K562 (cell line): ENCODE measurements at regions not wholly inside any gene's neighbourhood (a gene's known extent, or its start where the extent isn't known, plus 50 kb on each side); places are given as distances from the start of the nearest gene placed in this dataset.

ENCODE experiments used
- CTBP1 ChIP-seq: fragments of 450-650 bp; IDR thresholded peaks from 2 replicates; pipeline ENCODE4 v1.6.1; 2016; ENCODE audit warnings: borderline replicate concordance
- ETV1 ChIP-seq: fragments of 450-650 bp; conservative IDR thresholded peaks from 2 replicates; pipeline ENCODE4 v1.6.1; 2016; ENCODE audit warnings: missing genetic modification characterization, control low read depth, low read depth, missing compliant biosample characterization
- FOXK1 ChIP-seq: sonication (generic); formaldehyde crosslinking; IDR thresholded peaks from 2 replicates; pipeline ENCODE4 v1.8.0; 2022; ENCODE audit warnings: missing genetic modification reagents, mild to moderate bottlenecking, borderline replicate concordance
- GABPA ChIP-seq: fragments of 200-800 bp; sonication (Bioruptor generic); conservative IDR thresholded peaks from 2 replicates; pipeline ENCODE4 v1.6.1; 2016; ENCODE audit warnings: low read depth, missing genetic modification characterization, missing compliant biosample characterization
- GABPB1 ChIP-seq: sonication (generic); formaldehyde crosslinking; IDR thresholded peaks from 2 replicates; pipeline ENCODE4 v1.8.0; 2022; ENCODE audit warnings: mild to moderate bottlenecking, missing genetic modification reagents
- LARP7 ChIP-seq: fragments of 450-650 bp; IDR thresholded peaks from 2 replicates; pipeline ENCODE4 v1.6.1; 2016
- NCOA4 ChIP-seq: fragments of 450-650 bp; IDR thresholded peaks from 2 replicates; pipeline ENCODE4 v1.6.1; 2018; ENCODE audit warnings: mild to moderate bottlenecking; ENCODE audit not compliant: partially characterized antibody
- PRMT5 ChIP-seq: sonication (generic); formaldehyde crosslinking; IDR thresholded peaks from 2 replicates; pipeline ENCODE4 v1.5.0; 2020; ENCODE audit warnings: missing genetic modification reagents
- RBM25 ChIP-seq: fragments of 200-400 bp; formaldehyde crosslinking; IDR thresholded peaks from 2 replicates; pipeline ENCODE4 v1.6.1; 2018; ENCODE audit warnings: low read length, low read depth, moderate library complexity; ENCODE audit not compliant: severe bottlenecking
- TEAD4 ChIP-seq, 2 experiments: sonication (generic) in 1 of 2; formaldehyde crosslinking in 1 of 2; IDR thresholded peaks; 2 replicates each; pipeline versions ENCODE4 v1.6.1 to v1.8.0; 2012 to 2022; ENCODE audit warnings: borderline replicate concordance in 1 of 2, inconsistent platforms in 1 of 2, low read length in 1 of 2, mild to moderate bottlenecking in 1 of 2, missing genetic modification reagents in 1 of 2
- YY1 ChIP-seq, 3 experiments: IDR thresholded peaks; 2 replicates each; pipeline ENCODE4 v1.6.1; 2011; ENCODE audit warnings: low read length in 2 of 3, mild to moderate bottlenecking in 2 of 3, moderate library complexity in 2 of 3, borderline replicate concordance in 1 of 3, control low read depth in 1 of 3, low read depth in 1 of 3; ENCODE audit not compliant: insufficient read depth in 3 of 3, insufficient replicate concordance in 2 of 3, control insufficient read depth in 1 of 3, insufficient read length in 1 of 3; ENCODE audit errors: extremely low read depth in 1 of 3
- ZC3H8 ChIP-seq: fragments of 450-650 bp; IDR thresholded peaks from 2 replicates; pipeline ENCODE4 v1.6.1; 2017
- ZNF175 ChIP-seq: fragments of 200-800 bp; sonication (Bioruptor generic); IDR thresholded peaks from 2 replicates; pipeline ENCODE4 v1.6.1; 2016; ENCODE audit warnings: low read depth, mild to moderate bottlenecking, missing genetic modification characterization, missing compliant biosample characterization
- ZNF77 ChIP-seq: fragments of 250-450 bp; sonication (Bioruptor Pico); IDR thresholded peaks from 2 replicates; pipeline ENCODE4 v1.5.0; 2020
- TF ChIP-seq, protein P1 (sequence below): fragments of 200-400 bp; formaldehyde crosslinking; IDR thresholded peaks from 2 replicates; pipeline ENCODE4 v1.6.1; 2017; ENCODE audit warnings: mild to moderate bottlenecking, low read depth, low read length, moderate library complexity
- TF ChIP-seq, protein P2 (sequence below): IDR thresholded peaks from 2 replicates; pipeline ENCODE4 v1.6.1; 2011; ENCODE audit not compliant: insufficient read length; ENCODE audit errors: extremely low read depth
- TF ChIP-seq, protein P3 (sequence below), 2 experiments: IDR thresholded peaks; 2 replicates each; pipeline ENCODE4 v1.6.1; 2012; ENCODE audit warnings: improper control_type of control experiment in 2 of 2, low read depth in 2 of 2, low read length in 2 of 2, borderline replicate concordance in 1 of 2
- TF ChIP-seq, protein P4 (sequence below): fragments of 250-450 bp; sonication (Bioruptor Pico); IDR thresholded peaks from 2 replicates; pipeline ENCODE4 v1.5.0; 2020; ENCODE audit warnings: mild to moderate bottlenecking
- TF ChIP-seq, protein P5 (sequence below): sonication (generic); formaldehyde crosslinking; IDR thresholded peaks from 2 replicates; pipeline ENCODE4 v1.8.1; 2023; ENCODE audit warnings: mild to moderate bottlenecking, missing genetic modification reagents, moderate library complexity

DNA sequence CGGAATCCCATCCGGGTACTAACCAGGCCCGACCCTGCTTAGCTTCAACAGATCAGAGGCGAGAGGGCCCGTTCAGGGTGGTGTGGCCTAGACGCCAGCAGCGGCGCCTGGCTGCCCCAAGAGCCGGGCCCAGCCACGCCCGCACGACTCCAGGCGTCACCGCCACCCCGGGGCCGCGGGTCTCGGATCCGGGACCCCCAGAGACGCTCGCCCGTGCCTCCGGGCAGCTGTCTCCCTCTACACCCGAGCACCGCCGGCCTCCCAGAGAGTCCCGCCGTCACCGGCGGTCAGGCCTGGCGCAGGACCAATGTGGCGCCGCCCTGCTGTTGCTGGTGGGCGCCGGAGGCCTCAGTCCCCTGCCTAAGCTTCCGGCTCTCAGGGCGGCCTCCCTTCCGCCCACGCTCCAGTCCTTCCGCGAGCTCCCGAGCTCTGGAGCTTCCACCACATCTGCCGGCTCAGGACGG lies 441.2 kb upstream of the DEFB115 start (continued):
- TF ChIP-seq, protein P1, sequence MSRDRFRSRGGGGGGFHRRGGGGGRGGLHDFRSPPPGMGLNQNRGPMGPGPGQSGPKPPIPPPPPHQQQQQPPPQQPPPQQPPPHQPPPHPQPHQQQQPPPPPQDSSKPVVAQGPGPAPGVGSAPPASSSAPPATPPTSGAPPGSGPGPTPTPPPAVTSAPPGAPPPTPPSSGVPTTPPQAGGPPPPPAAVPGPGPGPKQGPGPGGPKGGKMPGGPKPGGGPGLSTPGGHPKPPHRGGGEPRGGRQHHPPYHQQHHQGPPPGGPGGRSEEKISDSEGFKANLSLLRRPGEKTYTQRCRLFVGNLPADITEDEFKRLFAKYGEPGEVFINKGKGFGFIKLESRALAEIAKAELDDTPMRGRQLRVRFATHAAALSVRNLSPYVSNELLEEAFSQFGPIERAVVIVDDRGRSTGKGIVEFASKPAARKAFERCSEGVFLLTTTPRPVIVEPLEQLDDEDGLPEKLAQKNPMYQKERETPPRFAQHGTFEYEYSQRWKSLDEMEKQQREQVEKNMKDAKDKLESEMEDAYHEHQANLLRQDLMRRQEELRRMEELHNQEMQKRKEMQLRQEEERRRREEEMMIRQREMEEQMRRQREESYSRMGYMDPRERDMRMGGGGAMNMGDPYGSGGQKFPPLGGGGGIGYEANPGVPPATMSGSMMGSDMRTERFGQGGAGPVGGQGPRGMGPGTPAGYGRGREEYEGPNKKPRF = no peak
- TF ChIP-seq, protein P2, sequence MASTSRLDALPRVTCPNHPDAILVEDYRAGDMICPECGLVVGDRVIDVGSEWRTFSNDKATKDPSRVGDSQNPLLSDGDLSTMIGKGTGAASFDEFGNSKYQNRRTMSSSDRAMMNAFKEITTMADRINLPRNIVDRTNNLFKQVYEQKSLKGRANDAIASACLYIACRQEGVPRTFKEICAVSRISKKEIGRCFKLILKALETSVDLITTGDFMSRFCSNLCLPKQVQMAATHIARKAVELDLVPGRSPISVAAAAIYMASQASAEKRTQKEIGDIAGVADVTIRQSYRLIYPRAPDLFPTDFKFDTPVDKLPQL = no peak
- TF ChIP-seq, protein P3, sequence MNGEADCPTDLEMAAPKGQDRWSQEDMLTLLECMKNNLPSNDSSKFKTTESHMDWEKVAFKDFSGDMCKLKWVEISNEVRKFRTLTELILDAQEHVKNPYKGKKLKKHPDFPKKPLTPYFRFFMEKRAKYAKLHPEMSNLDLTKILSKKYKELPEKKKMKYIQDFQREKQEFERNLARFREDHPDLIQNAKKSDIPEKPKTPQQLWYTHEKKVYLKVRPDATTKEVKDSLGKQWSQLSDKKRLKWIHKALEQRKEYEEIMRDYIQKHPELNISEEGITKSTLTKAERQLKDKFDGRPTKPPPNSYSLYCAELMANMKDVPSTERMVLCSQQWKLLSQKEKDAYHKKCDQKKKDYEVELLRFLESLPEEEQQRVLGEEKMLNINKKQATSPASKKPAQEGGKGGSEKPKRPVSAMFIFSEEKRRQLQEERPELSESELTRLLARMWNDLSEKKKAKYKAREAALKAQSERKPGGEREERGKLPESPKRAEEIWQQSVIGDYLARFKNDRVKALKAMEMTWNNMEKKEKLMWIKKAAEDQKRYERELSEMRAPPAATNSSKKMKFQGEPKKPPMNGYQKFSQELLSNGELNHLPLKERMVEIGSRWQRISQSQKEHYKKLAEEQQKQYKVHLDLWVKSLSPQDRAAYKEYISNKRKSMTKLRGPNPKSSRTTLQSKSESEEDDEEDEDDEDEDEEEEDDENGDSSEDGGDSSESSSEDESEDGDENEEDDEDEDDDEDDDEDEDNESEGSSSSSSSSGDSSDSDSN (IDR thresholded peaks at IDR 0.05; ENCODE audit: borderline replicate concordance in 1 of 2, low read depth in 2 of 2, low read length in 2 of 2) = 0 out of 4 replicates have a peak, but pooled peaks of 1 of the 2 experiments have one; percentile 35
- TF ChIP-seq NCOA4 = no peak
- no peak for TF ChIP-seq ZNF77
- TF ChIP-seq, protein P4, sequence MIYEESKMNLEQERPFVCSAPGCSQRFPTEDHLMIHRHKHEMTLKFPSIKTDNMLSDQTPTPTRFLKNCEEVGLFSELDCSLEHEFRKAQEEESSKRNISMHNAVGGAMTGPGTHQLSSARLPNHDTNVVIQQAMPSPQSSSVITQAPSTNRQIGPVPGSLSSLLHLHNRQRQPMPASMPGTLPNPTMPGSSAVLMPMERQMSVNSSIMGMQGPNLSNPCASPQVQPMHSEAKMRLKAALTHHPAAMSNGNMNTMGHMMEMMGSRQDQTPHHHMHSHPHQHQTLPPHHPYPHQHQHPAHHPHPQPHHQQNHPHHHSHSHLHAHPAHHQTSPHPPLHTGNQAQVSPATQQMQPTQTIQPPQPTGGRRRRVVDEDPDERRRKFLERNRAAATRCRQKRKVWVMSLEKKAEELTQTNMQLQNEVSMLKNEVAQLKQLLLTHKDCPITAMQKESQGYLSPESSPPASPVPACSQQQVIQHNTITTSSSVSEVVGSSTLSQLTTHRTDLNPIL (CRISPR knock-in tag) = no peak
- no peak for TF ChIP-seq ZNF175 (CRISPR knock-in tag)
- no peak for TF ChIP-seq LARP7
- no peak for TF ChIP-seq FOXK1
- TF ChIP-seq YY1 (IDR thresholded peaks at IDR 0.05; ENCODE audit: borderline replicate concordance in 1 of 3, control insufficient read depth in 1 of 3, extremely low read depth in 1 of 3, insufficient read depth in 3 of 3, insufficient read length in 1 of 3, insufficient replicate concordance in 2 of 3, low read depth in 1 of 3, low read length in 2 of 3) = no peak
- TF ChIP-seq TEAD4 (IDR thresholded peaks at IDR 0.05; ENCODE audit: low read length) = no peak
- no peak for TF ChIP-seq TEAD4 (CRISPR knock-in tag; IDR thresholded peaks at IDR 0.05; ENCODE audit: borderline replicate concordance)
- no peak for TF ChIP-seq PRMT5 (CRISPR knock-in tag)
- TF ChIP-seq GABPA = peak; percentile 54
- TF ChIP-seq CTBP1 = no peak
- 0 out of 2 replicates have a peak, but pooled peaks have one; percentile 20 for TF ChIP-seq ETV1
- TF ChIP-seq, protein P5, sequence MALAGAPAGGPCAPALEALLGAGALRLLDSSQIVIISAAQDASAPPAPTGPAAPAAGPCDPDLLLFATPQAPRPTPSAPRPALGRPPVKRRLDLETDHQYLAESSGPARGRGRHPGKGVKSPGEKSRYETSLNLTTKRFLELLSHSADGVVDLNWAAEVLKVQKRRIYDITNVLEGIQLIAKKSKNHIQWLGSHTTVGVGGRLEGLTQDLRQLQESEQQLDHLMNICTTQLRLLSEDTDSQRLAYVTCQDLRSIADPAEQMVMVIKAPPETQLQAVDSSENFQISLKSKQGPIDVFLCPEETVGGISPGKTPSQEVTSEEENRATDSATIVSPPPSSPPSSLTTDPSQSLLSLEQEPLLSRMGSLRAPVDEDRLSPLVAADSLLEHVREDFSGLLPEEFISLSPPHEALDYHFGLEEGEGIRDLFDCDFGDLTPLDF (CRISPR knock-in tag) = no peak
- TF ChIP-seq ZC3H8 = no peak
- TF ChIP-seq RBM25 = no peak
- TF ChIP-seq GABPB1 (CRISPR knock-in tag) = 0 out of 2 replicates have a peak, but pooled peaks have one; percentile 35
